HG03520 (cell line): ENCODE measurements at regions not wholly inside any gene's neighbourhood (a gene's known extent, or its start where the extent isn't known, plus 50 kb on each side); places are given as distances from the start of the nearest gene placed in this dataset.

ENCODE experiments used
- ATAC-seq: cut with Tn5 transposase; IDR thresholded peaks from one replicate; pipeline ENCODE4 v1.9.1; 2021; ENCODE audit warnings: mild to moderate bottlenecking, moderate library complexity; ENCODE audit not compliant: unreplicated experiment

GRCh38 chr4:130249002-130249401 lies 1153.0 kb downstream of the C4orf33 start:
- ATAC-seq = no peak

- ATAC-seq = no peak
These were observed 1161.3 kb downstream of the C4orf33 start for GRCh38 chr4:130257271-130257670.

GRCh38 chr4:130266814-130267213 lies 1170.9 kb downstream of the C4orf33 start:
- no peak for ATAC-seq

- no peak for ATAC-seq
These were observed 1192.6 kb downstream of the C4orf33 start for GRCh38 chr4:130288576-130288975.

DNA sequence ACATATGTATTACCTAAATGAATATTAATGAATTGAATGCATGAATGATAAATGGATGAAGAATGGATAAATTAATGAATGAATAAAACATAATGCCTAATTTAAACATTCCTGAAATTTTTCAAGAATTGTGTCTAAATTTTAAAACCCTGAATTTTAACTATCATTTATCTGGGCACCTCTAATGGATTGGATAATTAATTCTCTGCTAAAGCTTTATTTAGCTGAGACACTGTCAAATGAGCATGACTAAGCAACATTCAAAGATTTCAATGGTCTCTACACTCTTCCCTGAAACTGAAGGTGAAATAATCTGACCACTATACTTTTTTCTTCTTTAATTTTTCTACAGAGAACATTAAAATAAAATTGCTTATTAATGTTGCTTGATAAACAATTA lies 1197.7 kb downstream of the C4orf33 start:
- ATAC-seq = no peak

DNA sequence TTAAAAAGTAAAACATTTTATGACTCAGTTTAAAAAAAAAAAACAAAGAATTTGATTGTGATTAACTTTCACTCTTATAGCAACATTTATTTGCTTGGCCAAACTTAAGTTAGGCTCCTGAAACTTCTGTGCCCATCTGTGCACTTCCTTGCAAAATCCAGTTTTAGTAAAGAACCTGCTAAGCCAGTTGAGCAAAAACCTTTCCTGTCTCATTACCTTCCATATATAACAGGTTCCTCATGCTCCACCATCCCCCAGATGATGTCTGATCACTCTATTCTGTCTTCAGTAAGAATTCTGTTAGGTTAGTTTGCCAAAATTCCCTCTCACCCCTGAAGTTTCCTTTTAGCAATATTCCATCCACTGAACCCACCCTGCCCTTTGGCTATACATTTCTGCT lies 1200.5 kb downstream of the C4orf33 start:
- ATAC-seq = no peak

- no peak for ATAC-seq
These were observed 1210.6 kb downstream of the C4orf33 start for GRCh38 chr4:130306566-130306965.

- no peak for ATAC-seq
These were observed 1213.3 kb downstream of the C4orf33 start for GRCh38 chr4:130309221-130309620.

DNA sequence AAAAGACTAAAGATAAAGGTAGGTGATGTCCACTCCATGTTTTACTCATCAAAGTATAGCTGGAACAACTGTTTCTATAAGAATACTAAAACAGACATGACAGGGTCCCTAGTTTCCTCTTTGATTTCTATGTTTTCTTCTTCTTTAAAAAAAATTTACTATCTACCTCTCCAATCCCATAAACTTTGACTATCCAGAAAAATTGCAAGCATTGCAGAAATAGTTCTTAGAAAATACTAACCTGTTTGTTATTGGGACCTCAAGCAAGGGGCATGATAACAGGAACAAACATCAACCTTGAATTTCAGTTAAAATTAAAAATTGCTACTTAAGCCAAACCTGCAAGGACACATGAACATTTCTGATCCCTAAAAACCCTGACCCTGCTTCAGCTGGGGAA lies 1226.5 kb downstream of the C4orf33 start:
- ATAC-seq = no peak

- ATAC-seq = no peak
These were observed 1233.1 kb downstream of the C4orf33 start for GRCh38 chr4:130329036-130329435.

- no peak for ATAC-seq
These were observed 1237.3 kb downstream of the C4orf33 start for GRCh38 chr4:130333241-130333759.

DNA sequence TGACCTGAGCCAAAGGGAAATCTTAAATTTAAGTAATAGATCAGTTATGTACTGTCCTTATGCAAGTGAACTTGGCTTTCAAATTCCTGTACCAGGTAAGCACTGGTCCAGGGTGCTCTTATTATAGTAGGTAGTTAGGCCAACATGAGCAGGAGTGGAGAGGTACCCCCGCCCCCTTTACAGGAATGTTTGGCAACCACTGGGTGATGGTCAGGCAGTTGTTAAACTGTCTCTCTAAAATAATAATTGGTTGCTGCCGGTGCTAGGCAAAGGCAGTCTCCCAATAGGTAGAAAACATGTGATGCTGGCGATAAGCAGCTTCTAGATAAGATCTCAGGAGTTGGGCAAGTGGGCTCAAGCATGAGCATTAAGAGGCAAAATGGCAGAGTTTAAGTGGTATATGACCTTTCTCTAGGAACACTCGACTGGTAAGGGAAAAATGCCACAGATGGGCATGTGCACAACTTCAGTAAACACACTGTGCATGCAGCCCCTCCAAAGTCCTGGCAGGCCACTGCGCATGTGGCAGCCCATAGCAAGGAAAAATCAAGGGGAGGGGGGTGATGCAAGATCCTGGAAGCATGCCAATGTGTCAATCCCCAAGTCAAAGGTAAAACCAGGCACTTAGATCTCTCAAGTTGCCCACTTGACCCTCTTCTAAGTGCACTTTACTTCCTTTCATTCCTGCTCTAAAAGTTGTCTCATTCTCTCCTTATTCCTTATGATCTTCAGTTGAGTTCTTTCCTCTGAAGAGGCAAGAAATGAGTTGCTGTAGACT lies 1239.7 kb downstream of the C4orf33 start:
- no peak for ATAC-seq

GRCh38 chr4:130336585-130337217 lies 1240.7 kb downstream of the C4orf33 start:
- peak; percentile 94 for ATAC-seq

GRCh38 chr4:130338851-130339250 lies 1242.9 kb downstream of the C4orf33 start:
- ATAC-seq = no peak

DNA sequence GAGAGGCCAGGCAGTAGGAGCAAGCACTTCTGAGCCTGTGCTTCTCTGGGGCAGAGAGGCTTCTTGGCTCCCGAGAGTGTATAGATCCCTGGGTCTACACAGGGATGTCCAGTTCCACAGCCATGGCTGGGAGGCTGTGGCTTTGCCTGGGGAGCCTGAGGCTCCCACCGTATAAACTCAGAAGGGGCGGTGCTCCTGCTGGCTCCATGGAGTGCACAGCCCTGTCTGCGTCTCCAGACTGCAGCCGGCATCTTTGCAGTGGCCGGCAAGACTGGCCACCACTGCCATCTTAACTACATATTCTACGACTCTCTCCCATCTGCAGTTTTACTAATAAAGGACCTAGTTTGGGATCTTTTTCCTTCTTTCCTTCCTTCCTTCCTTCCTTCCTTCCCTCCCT lies 1253.8 kb downstream of the C4orf33 start:
- no peak for ATAC-seq

- ATAC-seq = no peak
These were observed 1260.9 kb downstream of the C4orf33 start for GRCh38 chr4:130356873-130357272.

GRCh38 chr4:130359542-130359941 lies 1263.6 kb downstream of the C4orf33 start:
- ATAC-seq = no peak

DNA sequence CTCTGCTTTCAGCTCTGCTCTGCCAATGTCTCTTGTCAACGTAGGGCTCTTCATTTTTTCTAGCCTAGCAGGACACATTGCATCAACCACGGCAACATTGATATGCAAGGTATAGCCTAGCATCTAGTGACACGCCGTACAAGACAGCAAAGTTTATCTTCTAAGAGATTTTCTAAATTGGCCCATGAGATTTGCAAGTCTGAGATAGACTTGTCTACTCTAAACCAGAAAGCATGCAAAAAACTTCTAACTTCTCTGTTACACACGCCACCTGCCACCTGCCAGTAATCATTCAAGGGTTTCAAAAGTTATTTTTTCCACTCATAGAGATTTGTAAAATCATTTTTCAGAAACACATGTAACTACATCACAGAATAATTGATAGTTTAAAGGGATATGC lies 1265.7 kb downstream of the C4orf33 start:
- ATAC-seq = no peak

GRCh38 chr4:130368668-130369067 lies 1272.7 kb downstream of the C4orf33 start:
- no peak for ATAC-seq

DNA sequence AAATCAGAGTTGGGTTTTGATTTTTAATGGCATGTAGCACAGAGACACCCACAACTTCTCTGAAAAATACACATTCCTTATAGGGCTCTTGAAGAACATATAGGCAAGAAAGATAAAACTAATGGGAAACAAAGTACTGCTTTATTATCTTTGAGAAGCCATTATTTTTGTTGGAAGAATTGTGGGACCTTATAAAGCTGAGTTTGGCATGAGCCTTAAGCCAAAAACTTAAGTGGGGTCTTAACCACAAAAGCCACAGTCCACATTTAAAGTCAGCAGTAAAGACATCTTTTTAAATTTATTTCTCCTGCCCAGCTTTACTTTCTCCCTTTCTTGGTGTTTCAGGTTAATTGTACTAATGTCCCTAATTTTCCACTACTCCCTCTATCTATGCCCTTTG lies 1297.3 kb downstream of the C4orf33 start:
- ATAC-seq = no peak

GRCh38 chr4:130393642-130394041 lies 1297.7 kb downstream of the C4orf33 start:
- no peak for ATAC-seq

- ATAC-seq = no peak
These were observed 1299.9 kb downstream of the C4orf33 start for GRCh38 chr4:130395871-130396270.
